Spinal cord (tissue), 9 donors: ENCODE measurements at regions not wholly inside any gene's neighbourhood (a gene's known extent, or its start where the extent isn't known, plus 50 kb on each side); places are given as distances from the start of the nearest gene placed in this dataset.
"Not testable (repeated sequence)": the region's sequence is repeated elsewhere in the genome, so short reads cannot be mapped to it uniquely, and the experiment has no call there.

Experiments used
- DNase-seq, 6 donors: peaks; one replicate each; pipeline versions ENCODE4 v3.0.0 to v3.0.0-alpha.2; 2013 to 2015; ENCODE audit warnings: low spot score in 6 of 6, low read depth in 4 of 6
- H3K27ac ChIP-seq: one replicate; pipeline ENCODE4 v1.5.1; 2013; ENCODE audit warnings: low read depth, low read length, control low read depth
- H3K27me3 ChIP-seq: one replicate; pipeline ENCODE4 v1.6.1; 2013; ENCODE audit warnings: low read length; ENCODE audit not compliant: control insufficient read depth, insufficient read depth
- H3K36me3 ChIP-seq: one replicate; pipeline ENCODE4 v1.6.1; 2013; ENCODE audit warnings: low read length; ENCODE audit not compliant: control insufficient read depth, insufficient read depth
- H3K4me1 ChIP-seq: one replicate; pipeline ENCODE4 v1.6.1; 2013; ENCODE audit warnings: low read length; ENCODE audit not compliant: control insufficient read depth, insufficient read depth
- H3K4me3 ChIP-seq: one replicate; pipeline ENCODE4 v1.5.1; 2013; ENCODE audit warnings: low read depth, low read length, control low read depth
- H3K9me3 ChIP-seq: one replicate; pipeline ENCODE4 v1.6.1; 2013; ENCODE audit warnings: low read length; ENCODE audit not compliant: control insufficient read depth, insufficient read depth
- WGBS: methylation state at CpG from one replicate; pipeline ENCODE4 v1.1.5; 2013; ENCODE audit warnings: missing lambda C conversion rate; ENCODE audit not compliant: insufficient coverage; 5-methylcytosine and 5-hydroxymethylcytosine counted together
- donor health status: healthy.

- 97% methylated on average over 17 of the region's 18 CpGs for WGBS
Observed at GRCh38 chr18:11377766-11378540, 228.6 kb upstream of the PIEZO2 start.

GRCh38 chr18:11372163-11372562 lies 222.8 kb upstream of the PIEZO2 start:
- H3K27me3 ChIP-seq: no peaks in the 10 kb centered on the region
- no peaks in the 10 kb centered on the region for H3K4me1 ChIP-seq
- no peak overlapping the region for H3K27ac ChIP-seq
- no peak for DNase-seq
- H3K36me3 ChIP-seq: no peaks in the 10 kb centered on the region
- H3K4me3 ChIP-seq: no peak overlapping the region
- no peaks in the 10 kb centered on the region for H3K9me3 ChIP-seq
- no CpG with 5 or more reads among the region's 2 CpGs for WGBS

More at GRCh38 chr18:11377766-11378540, 228.6 kb upstream of the PIEZO2 start:
- H3K4me3 ChIP-seq: no peak overlapping the region
- no peak for DNase-seq
- H3K27me3 ChIP-seq: no peaks in the 10 kb centered on the region
- no peak overlapping the region for H3K27ac ChIP-seq
- peaks cover 6% of the 10 kb centered on the region for H3K4me1 ChIP-seq
- H3K36me3 ChIP-seq: no peaks in the 10 kb centered on the region
- H3K9me3 ChIP-seq: no peaks in the 10 kb centered on the region

- Histone ChIP-seq H3K4me1 (no peaks in the 10 kb centered on the region), H3K9me3 (no peaks in the 10 kb centered on the region), H3K4me3 (no peak overlapping the region), H3K27ac (no peak overlapping the region), H3K36me3 (no peaks in the 10 kb centered on the region), H3K27me3 (no peaks in the 10 kb centered on the region)
- no peak for DNase-seq
- 100% methylated on average over 4 of the region's 7 CpGs for WGBS
Observed at GRCh38 chr18:11369556-11369955, 220.2 kb upstream of the PIEZO2 start.

GRCh38 chr18:11368020-11368419 lies 218.7 kb upstream of the PIEZO2 start:
- no peaks in the 10 kb centered on the region for H3K4me1 ChIP-seq
- H3K4me3 ChIP-seq: no peak overlapping the region
- H3K9me3 ChIP-seq: no peaks in the 10 kb centered on the region
- no peaks in the 10 kb centered on the region for H3K36me3 ChIP-seq
- DNase-seq: no peak
- no CpG with 5 or more reads among the region's 4 CpGs for WGBS
- H3K27me3 ChIP-seq: no peaks in the 10 kb centered on the region
- H3K27ac ChIP-seq: no peak overlapping the region

GRCh38 chr18:11367351-11367750 lies 218.0 kb upstream of the PIEZO2 start:
- no peak overlapping the region for H3K27ac ChIP-seq
- no peak for DNase-seq
- H3K36me3 ChIP-seq: no peaks in the 10 kb centered on the region
- no peaks in the 10 kb centered on the region for H3K9me3 ChIP-seq
- no peak overlapping the region for H3K4me3 ChIP-seq
- H3K27me3 ChIP-seq: no peaks in the 10 kb centered on the region
- no peaks in the 10 kb centered on the region for H3K4me1 ChIP-seq

GRCh38 chr18:11366410-11366809 lies 217.0 kb upstream of the PIEZO2 start:
- H3K27ac ChIP-seq: no peak overlapping the region
- H3K27me3 ChIP-seq: no peaks in the 10 kb centered on the region
- no peak for DNase-seq
- no peaks in the 10 kb centered on the region for H3K36me3 ChIP-seq
- H3K4me3 ChIP-seq: no peak overlapping the region
- H3K4me1 ChIP-seq: no peaks in the 10 kb centered on the region
- H3K9me3 ChIP-seq: no peaks in the 10 kb centered on the region
- WGBS: 89% methylated on average over 3 of the region's 4 CpGs

GRCh38 chr18:11362856-11363255 lies 213.5 kb upstream of the PIEZO2 start:
- no peaks in the 10 kb centered on the region for H3K9me3 ChIP-seq
- H3K27me3 ChIP-seq: no peaks in the 10 kb centered on the region
- no peak overlapping the region for H3K4me3 ChIP-seq
- DNase-seq: no peak
- 100% methylated on average over 1 of the region's 1 CpG for WGBS
- H3K36me3 ChIP-seq: no peaks in the 10 kb centered on the region
- H3K27ac ChIP-seq: no peak overlapping the region
- no peaks in the 10 kb centered on the region for H3K4me1 ChIP-seq

GRCh38 chr18:11361862-11362261 lies 212.5 kb upstream of the PIEZO2 start:
- not testable (repeated sequence) for H3K4me1 ChIP-seq, H3K27ac ChIP-seq, DNase-seq, H3K4me3 ChIP-seq, H3K27me3 ChIP-seq, H3K36me3 ChIP-seq, H3K9me3 ChIP-seq
- no CpG with 5 or more reads among the region's 6 CpGs for WGBS

- no peaks in the 10 kb centered on the region for H3K9me3 ChIP-seq
- no peaks in the 10 kb centered on the region for H3K27me3 ChIP-seq
- DNase-seq: no peak
- no CpG with 5 or more reads among the region's 1 CpG for WGBS
- no peaks in the 10 kb centered on the region for H3K4me1 ChIP-seq
- no peak overlapping the region for H3K27ac ChIP-seq
- H3K36me3 ChIP-seq: no peaks in the 10 kb centered on the region
- H3K4me3 ChIP-seq: no peak overlapping the region
Observed at GRCh38 chr18:11357678-11358077, 208.3 kb upstream of the PIEZO2 start.

GRCh38 chr18:11344576-11344975 lies 195.2 kb upstream of the PIEZO2 start:
- H3K27ac ChIP-seq, H3K27me3 ChIP-seq, H3K4me3 ChIP-seq, H3K36me3 ChIP-seq, H3K4me1 ChIP-seq, H3K9me3 ChIP-seq, DNase-seq: not testable (repeated sequence)
- WGBS: 76% methylated on average over 10 of the region's 18 CpGs
